HEK293 (cell line): ENCODE measurements at regions not wholly inside any gene's neighbourhood (a gene's known extent, or its start where the extent isn't known, plus 50 kb on each side); places are given as distances from the start of the nearest gene placed in this dataset.
"Not testable (repeated sequence)": the region's sequence is repeated elsewhere in the genome, so short reads cannot be mapped to it uniquely, and the experiment has no call there.

Source experiments
- CTCF ChIA-PET: fragments of 350-600 bp; formaldehyde crosslinking; extraction: SDS; loops from one replicate; lab custom pipeline; 2021; ENCODE audit warnings: antibody characterized with exemption; lab: Yijun Ruan, JAX
- POLR2A ChIA-PET: fragments of 300-600 bp; formaldehyde crosslinking; extraction: SDS; loops from one replicate; lab custom pipeline; 2020; ENCODE audit warnings: antibody characterized with exemption, inconsistent platforms; lab: Yijun Ruan, JAX
- H3K27ac ChIP-seq: fragments of 200-500 bp; sonication (Bioruptor generic); 2 replicates; pipeline ENCODE4 v1.5.1; 2014; ENCODE audit warnings: low read depth, low read length, control low read depth, inconsistent platforms; ENCODE audit errors: extremely low read depth
- H3K36me3 ChIP-seq, 2 experiments: fragments of 200-500 bp in 1 of 2; sonication (Bioruptor generic) in 1 of 2; 1 replicate in 1 of 2; 2 replicates in 1 of 2; pipeline ENCODE4 v1.5.1; 2014 to 2017; ENCODE audit warnings: inconsistent platforms in 2 of 2, low read length in 2 of 2; ENCODE audit not compliant: control insufficient read depth in 2 of 2, insufficient read depth in 1 of 2
- H3K4me1 ChIP-seq: fragments of 200-500 bp; sonication (Bioruptor generic); 2 replicates; pipeline ENCODE4 v1.5.1; 2014; ENCODE audit warnings: mild to moderate bottlenecking, low read length, inconsistent platforms; ENCODE audit not compliant: control insufficient read depth, insufficient read depth
- H3K4me3 ChIP-seq: 2 replicates; pipeline ENCODE4 v1.5.1; 2011; ENCODE audit warnings: low read depth, mild to moderate bottlenecking, control low read depth, low read length, moderate library complexity
- H3K9me3 ChIP-seq: fragments of 200-500 bp; sonication (Bioruptor generic); 2 replicates; pipeline ENCODE4 v1.5.1; 2014; ENCODE audit warnings: low read depth, low read length, inconsistent platforms; ENCODE audit not compliant: control insufficient read depth, insufficient read depth
- BCL11B ChIP-seq: fragments of 450-650 bp; formaldehyde crosslinking; IDR thresholded peaks from 2 replicates; pipeline ENCODE4 v1.5.1; 2016; ENCODE audit warnings: low read depth, missing biosample characterization, missing genetic modification characterization
- CTCF ChIP-seq: fragments of 450-650 bp; formaldehyde crosslinking; IDR thresholded peaks from 2 replicates; pipeline ENCODE4 v1.5.1; 2016; ENCODE audit warnings: missing biosample characterization, missing genetic modification characterization
- KLF10 ChIP-seq: fragments of 450-650 bp; IDR thresholded peaks from 2 replicates; pipeline ENCODE4 v1.5.1; 2018; ENCODE audit warnings: missing biosample characterization, mild to moderate bottlenecking, missing genetic modification characterization
- TRIM28 ChIP-seq: IDR thresholded peaks from 2 replicates; pipeline ENCODE4 v1.6.1; 2011; ENCODE audit warnings: low read length, control low read depth, borderline replicate concordance
- ZBTB20 ChIP-seq: fragments of 450-650 bp; formaldehyde crosslinking; IDR thresholded peaks from 2 replicates; pipeline ENCODE4 v1.5.1; 2016; ENCODE audit warnings: missing biosample characterization, missing genetic modification characterization
- ZBTB48 ChIP-seq: fragments of 450-650 bp; formaldehyde crosslinking; IDR thresholded peaks from 2 replicates; pipeline ENCODE4 v1.5.1; 2016; ENCODE audit warnings: missing biosample characterization, missing genetic modification characterization
- ZBTB7A ChIP-seq: fragments of 450-650 bp; formaldehyde crosslinking; IDR thresholded peaks from 2 replicates; pipeline ENCODE4 v1.5.1; 2016; ENCODE audit warnings: low read depth, missing biosample characterization, missing genetic modification characterization
- ZBTB8A ChIP-seq: fragments of 450-650 bp; formaldehyde crosslinking; IDR thresholded peaks from 2 replicates; pipeline ENCODE4 v1.5.1; 2016; ENCODE audit warnings: missing biosample characterization, missing genetic modification characterization
- ZFHX2 ChIP-seq: fragments of 450-650 bp; formaldehyde crosslinking; conservative IDR thresholded peaks from 2 replicates; pipeline ENCODE4 v1.5.1; 2016; ENCODE audit warnings: missing biosample characterization, missing genetic modification characterization
- ZNF114 ChIP-seq: fragments of 450-650 bp; formaldehyde crosslinking; IDR thresholded peaks from 2 replicates; pipeline ENCODE4 v1.5.0; 2017; ENCODE audit warnings: missing biosample characterization, missing genetic modification characterization
- ZNF138 ChIP-seq: fragments of 450-650 bp; formaldehyde crosslinking; IDR thresholded peaks from 2 replicates; pipeline ENCODE4 v1.5.1; 2016; ENCODE audit warnings: missing biosample characterization, missing genetic modification characterization, borderline replicate concordance
- ZNF146 ChIP-seq: fragments of 450-650 bp; formaldehyde crosslinking; IDR thresholded peaks from 2 replicates; pipeline ENCODE4 v1.5.1; 2016; ENCODE audit warnings: missing biosample characterization, missing genetic modification characterization
- ZNF239 ChIP-seq: fragments of 450-650 bp; formaldehyde crosslinking; IDR thresholded peaks from 2 replicates; pipeline ENCODE4 v1.5.1; 2016; ENCODE audit warnings: missing biosample characterization, missing genetic modification characterization
- ZNF391 ChIP-seq: fragments of 450-650 bp; formaldehyde crosslinking; IDR thresholded peaks from 2 replicates; pipeline ENCODE4 v1.5.1; 2016; ENCODE audit warnings: low read depth, missing biosample characterization, missing genetic modification characterization, borderline replicate concordance
- ZNF510 ChIP-seq: fragments of 450-650 bp; formaldehyde crosslinking; IDR thresholded peaks from 2 replicates; pipeline ENCODE4 v1.5.1; 2018; ENCODE audit warnings: mild to moderate bottlenecking, missing genetic modification characterization, missing biosample characterization; ENCODE audit not compliant: insufficient replicate concordance
- ZNF513 ChIP-seq: fragments of 450-650 bp; IDR thresholded peaks from 2 replicates; pipeline ENCODE4 v1.5.1; 2018; ENCODE audit warnings: missing biosample characterization, missing genetic modification characterization
- ZNF529 ChIP-seq: fragments of 450-650 bp; formaldehyde crosslinking; IDR thresholded peaks from 2 replicates; pipeline ENCODE4 v1.5.1; 2017; ENCODE audit warnings: missing genetic modification characterization, missing biosample characterization; ENCODE audit not compliant: insufficient replicate concordance
- ZNF558 ChIP-seq: fragments of 450-650 bp; formaldehyde crosslinking; IDR thresholded peaks from 2 replicates; pipeline ENCODE4 v1.5.1; 2016; ENCODE audit warnings: missing biosample characterization, missing genetic modification characterization
- ZNF624 ChIP-seq: fragments of 450-650 bp; formaldehyde crosslinking; IDR thresholded peaks from 2 replicates; pipeline ENCODE4 v1.5.1; 2017; ENCODE audit warnings: missing biosample characterization, missing genetic modification characterization
- TF ChIP-seq, protein P1 (sequence below): fragments of 450-650 bp; formaldehyde crosslinking; optimal IDR thresholded peaks from 2 replicates; pipeline ENCODE3; 2016; ENCODE audit warnings: missing biosample characterization, mild to moderate bottlenecking, missing genetic modification characterization

- peak; percentile 62 for TF ChIP-seq ZNF146 (tag by site-specific recombination)
- POLR2A ChIA-PET, H3K9me3 ChIP-seq, H3K4me3 ChIP-seq, CTCF ChIA-PET, H3K36me3 ChIP-seq, H3K27ac ChIP-seq, H3K4me1 ChIP-seq: not testable (repeated sequence)
These were observed 137.7 kb upstream of the SLC38A2 start for GRCh38 chr12:46510257-46510656.

- POLR2A ChIA-PET = no interaction called here
- no peaks in the 10 kb centered on the region for H3K4me1 ChIP-seq
- H3K36me3 ChIP-seq = no peaks in the 10 kb centered on the region
- CTCF ChIA-PET = no interaction called here
- no peak overlapping the region for H3K27ac ChIP-seq
- no peak overlapping the region for H3K4me3 ChIP-seq
- no peaks in the 10 kb centered on the region for H3K9me3 ChIP-seq
- no peak for TF ChIP-seq ZNF114
- TF ChIP-seq ZNF624 (tag by site-specific recombination) = no peak
- no peak for TF ChIP-seq ZNF513 (tag by site-specific recombination)
- no peak for TF ChIP-seq ZNF391 (tag by site-specific recombination)
- no peak for TF ChIP-seq ZBTB20 (tag by site-specific recombination)
These were observed 136.6 kb upstream of the SLC38A2 start for GRCh38 chr12:46509135-46509534.

GRCh38 chr12:46508651-46509050, 136.1 kb upstream of the SLC38A2 start:
- ChIA-PET CTCF (interaction anchor here (0.8 kb wide), 1 partner anchor 10 kb away, joined by 4 read pairs; no protein-coding TSS in a partner anchor), POLR2A (no interaction called here)
- Histone ChIP-seq H3K9me3 (no peaks in the 10 kb centered on the region), H3K27ac (no peak overlapping the region), H3K36me3 (no peaks in the 10 kb centered on the region), H3K4me3 (no peak overlapping the region), H3K4me1 (no peaks in the 10 kb centered on the region)
- TF ChIP-seq ZNF558 (tag by site-specific recombination) (no peak), ZNF510 (tag by site-specific recombination) (no peak), ZBTB7A (no peak)

DNA sequence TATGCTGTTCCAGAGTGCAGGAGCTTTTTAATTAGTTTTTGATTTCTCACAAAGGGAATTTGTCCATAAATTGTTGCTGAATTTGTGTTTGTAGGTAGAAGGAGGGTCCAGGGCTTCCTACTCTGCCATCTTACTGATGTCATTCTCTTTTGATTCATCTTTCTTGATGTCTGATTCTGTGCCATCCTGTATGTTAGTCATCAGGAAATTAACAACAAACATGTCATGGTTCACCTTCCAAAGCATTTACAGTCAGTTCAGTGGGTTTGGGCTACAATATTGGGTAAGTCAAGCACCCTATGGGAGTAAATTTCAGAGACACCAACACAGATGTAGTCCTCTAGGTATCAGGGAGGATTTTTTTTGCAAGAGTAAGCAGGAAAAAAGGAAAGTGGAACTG, 135.2 kb upstream of the SLC38A2 start:
- ChIA-PET POLR2A (no interaction called here), CTCF (interaction anchor here (0.8 kb wide), 1 partner anchor 9 kb away, joined by 4 read pairs; no protein-coding TSS in a partner anchor)
- Histone ChIP-seq H3K4me1 (no peaks in the 10 kb centered on the region), H3K9me3 (no peaks in the 10 kb centered on the region), H3K4me3 (no peak overlapping the region), H3K27ac (no peak overlapping the region), H3K36me3 (no peaks in the 10 kb centered on the region)
- TF ChIP-seq TRIM28 = no peak

GRCh38 chr12:46506961-46507360, 134.4 kb upstream of the SLC38A2 start:
- H3K36me3 ChIP-seq = no peaks in the 10 kb centered on the region
- no peak overlapping the region for H3K4me3 ChIP-seq
- H3K9me3 ChIP-seq = no peaks in the 10 kb centered on the region
- POLR2A ChIA-PET = no interaction called here
- no peak overlapping the region for H3K27ac ChIP-seq
- no peaks in the 10 kb centered on the region for H3K4me1 ChIP-seq
- CTCF ChIA-PET = no interaction called here
- no peak for TF ChIP-seq BCL11B (tag by site-specific recombination)
- TF ChIP-seq ZNF239 (tag by site-specific recombination) = no peak
- TF ChIP-seq, protein P1, sequence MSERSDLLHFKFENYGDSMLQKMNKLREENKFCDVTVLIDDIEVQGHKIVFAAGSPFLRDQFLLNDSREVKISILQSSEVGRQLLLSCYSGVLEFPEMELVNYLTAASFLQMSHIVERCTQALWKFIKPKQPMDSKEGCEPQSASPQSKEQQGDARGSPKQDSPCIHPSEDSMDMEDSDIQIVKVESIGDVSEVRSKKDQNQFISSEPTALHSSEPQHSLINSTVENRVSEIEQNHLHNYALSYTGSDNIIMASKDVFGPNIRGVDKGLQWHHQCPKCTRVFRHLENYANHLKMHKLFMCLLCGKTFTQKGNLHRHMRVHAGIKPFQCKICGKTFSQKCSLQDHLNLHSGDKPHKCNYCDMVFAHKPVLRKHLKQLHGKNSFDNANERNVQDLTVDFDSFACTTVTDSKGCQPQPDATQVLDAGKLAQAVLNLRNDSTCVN (tag by site-specific recombination) = no peak
- no peak for TF ChIP-seq ZBTB48 (tag by site-specific recombination)
- no peak for TF ChIP-seq KLF10 (tag by site-specific recombination)
- no peak for TF ChIP-seq ZNF513 (tag by site-specific recombination)
- TF ChIP-seq ZBTB8A (tag by site-specific recombination) = no peak
- TF ChIP-seq ZFHX2 (tag by site-specific recombination) = no peak
- no peak for TF ChIP-seq ZNF138 (tag by site-specific recombination)
- no peak for TF ChIP-seq CTCF (tag by site-specific recombination)
- TF ChIP-seq ZNF529 (tag by site-specific recombination) = no peak
